Activated CD8-positive, alpha-beta memory T cell treated with anti-CD3 and anti-CD28 coated beads, Interleukin-2, amount 50 U/mL, for 1 hour (primary cell): ENCODE measurements at regions not wholly inside any gene's neighbourhood (a gene's known extent, or its start where the extent isn't known, plus 50 kb on each side); places are given as distances from the start of the nearest gene placed in this dataset.

Experiments
- DNase-seq: peaks from one replicate; pipeline ENCODE4 v3.0.0-alpha.2; 2020; ENCODE audit errors: extremely low read depth

GRCh38 chr13:39970177-39970846, 314.9 kb downstream of the COG6 start:
- no peak for DNase-seq

- DNase-seq, result no peak
These were observed 316.1 kb downstream of the COG6 start for GRCh38 chr13:39971526-39971925.

- DNase-seq, result no peak
These were observed 321.0 kb downstream of the COG6 start for GRCh38 chr13:39976481-39976880.

- no peak for DNase-seq
These were observed 325.6 kb downstream of the COG6 start for GRCh38 chr13:39981056-39981455.

- no peak for DNase-seq
These were observed 327.3 kb downstream of the COG6 start for GRCh38 chr13:39982745-39983144.

- no peak for DNase-seq
These were observed 329.6 kb downstream of the COG6 start for GRCh38 chr13:39985071-39985470.

GRCh38 chr13:39988351-39988750, 332.9 kb downstream of the COG6 start:
- DNase-seq, result no peak

- DNase-seq, result no peak
These were observed 342.7 kb downstream of the COG6 start for GRCh38 chr13:39998166-39998565.

- no peak for DNase-seq
These were observed 346.6 kb downstream of the COG6 start for GRCh38 chr13:40002016-40002415.

- no peak for DNase-seq
These were observed 358.1 kb downstream of the COG6 start for GRCh38 chr13:40013554-40013953.

GRCh38 chr13:40016953-40017660, 361.6 kb downstream of the COG6 start:
- no peak for DNase-seq

GRCh38 chr13:40017662-40018262, 362.3 kb downstream of the COG6 start:
- no peak for DNase-seq

- no peak for DNase-seq
These were observed 368.2 kb downstream of the COG6 start for GRCh38 chr13:40023595-40024203.

GRCh38 chr13:40024204-40024966, 368.9 kb downstream of the COG6 start:
- DNase-seq, result no peak

GRCh38 chr13:40024967-40025714, 369.7 kb downstream of the COG6 start:
- DNase-seq, result no peak

- no peak for DNase-seq
These were observed 370.7 kb downstream of the COG6 start for GRCh38 chr13:40026174-40026585.

- no peak for DNase-seq
These were observed 371.3 kb downstream of the COG6 start for GRCh38 chr13:40026741-40027140.

GRCh38 chr13:40028446-40028845, 373.0 kb downstream of the COG6 start:
- DNase-seq, result no peak

GRCh38 chr13:40031031-40031430, 375.6 kb downstream of the COG6 start:
- DNase-seq, result no peak

GRCh38 chr13:40039061-40039460, 383.6 kb downstream of the COG6 start:
- DNase-seq, result no peak

- no peak for DNase-seq
These were observed 387.5 kb downstream of the COG6 start for GRCh38 chr13:40042991-40043390.
